ENCODE measurements at regions not wholly inside any gene's neighbourhood (a gene's known extent, or its start where the extent isn't known, plus 50 kb on each side); places are given as distances from the start of the nearest gene placed in this dataset.

DNA sequence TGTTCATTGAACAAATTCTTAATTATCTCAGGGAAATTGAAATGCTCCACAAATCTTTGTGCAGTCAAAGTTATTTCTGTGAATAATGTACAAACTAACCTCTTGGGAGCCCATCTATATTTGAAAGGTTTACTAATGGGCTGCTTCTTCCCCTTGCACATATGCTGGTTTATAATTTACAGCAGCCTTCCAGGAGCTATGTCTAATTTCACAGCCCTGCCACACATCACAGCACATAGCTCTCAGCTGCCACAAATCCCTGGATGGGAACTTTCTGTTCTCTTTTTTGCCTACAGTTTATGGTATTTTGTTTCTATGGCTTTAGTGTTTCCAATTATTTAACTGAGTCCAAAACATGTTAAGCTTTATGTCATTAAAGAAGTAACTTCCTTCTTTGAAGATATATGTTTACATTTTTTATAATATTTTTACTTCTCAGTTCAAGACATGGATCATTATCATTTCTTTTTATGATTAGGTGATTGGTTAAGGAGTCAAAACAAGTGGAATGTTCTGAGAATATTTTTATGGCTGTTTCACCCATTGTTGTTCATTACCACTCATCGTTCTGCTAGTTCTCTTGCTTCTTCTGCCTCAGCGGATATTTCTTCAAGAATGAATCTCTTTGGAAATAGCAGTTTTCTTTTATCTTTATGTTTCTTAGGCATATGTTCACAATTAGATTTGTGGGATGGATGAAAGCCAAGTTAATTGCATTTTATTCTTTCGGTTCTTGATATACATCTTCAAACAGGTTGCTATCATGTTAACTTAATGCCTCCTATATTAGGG, 475.6 kb upstream of the MIS18BP1 start:
- TF ChIP-seq POLR2A (IDR thresholded peaks at IDR 0.05; ENCODE audit: low read length) (no peak), GATA1 (IDR thresholded peaks at IDR 0.05; ENCODE audit: low read depth, low read length) (no peak)

Measured in erythroblast (primary cell).